ENCODE measurements at regions not wholly inside any gene's neighbourhood (a gene's known extent, or its start where the extent isn't known, plus 50 kb on each side); places are given as distances from the start of the nearest gene placed in this dataset.

GRCh38 chr9:33638391-33638915, 114.4 kb downstream of the ANKRD18B start:
- TF ChIP-seq CTCF (conservative IDR thresholded peaks at IDR 0.05) (no peak), EZH2 (IDR thresholded peaks at IDR 0.05; ENCODE audit: low read depth) (no peak)
